Astrocyte (in vitro differentiated cells and primary cell): ENCODE measurements at regions not wholly inside any gene's neighbourhood (a gene's known extent, or its start where the extent isn't known, plus 50 kb on each side); places are given as distances from the start of the nearest gene placed in this dataset.

ENCODE experiments used
- DNase-seq: peaks from one replicate; pipeline ENCODE4 v3.0.0-alpha.2; 2010; ENCODE audit warnings: low read depth
- FAIRE-seq: peaks from 2 replicates; lab custom pipeline; 2011; peaks lifted over from hg19 to GRCh38; lab: Jason Lieb, UNC
- H2AFZ ChIP-seq: 2 replicates; pipeline ENCODE4 v1.6.0; 2012; ENCODE audit warnings: low read depth, low read length, inconsistent platforms
- H3K27ac ChIP-seq: 2 replicates; pipeline ENCODE4 v1.5.1; 2011; ENCODE audit warnings: low read depth, low read length, inconsistent platforms
- H3K27me3 ChIP-seq: 2 replicates; pipeline ENCODE4 v1.6.0; 2011; ENCODE audit warnings: low read length, inconsistent platforms; ENCODE audit not compliant: insufficient read depth
- H3K36me3 ChIP-seq: 2 replicates; pipeline ENCODE4 v1.5.1; 2011; ENCODE audit warnings: low read length, inconsistent platforms; ENCODE audit not compliant: insufficient read depth
- H3K4me1 ChIP-seq: 2 replicates; pipeline ENCODE4 v1.5.1; 2011; ENCODE audit warnings: low read length, inconsistent platforms; ENCODE audit not compliant: insufficient read depth
- H3K4me2 ChIP-seq: 2 replicates; pipeline ENCODE4 v1.6.0; 2012; ENCODE audit warnings: low read length, inconsistent platforms
- H3K4me3 ChIP-seq: 2 replicates; pipeline ENCODE4 v1.5.1; 2011; ENCODE audit warnings: low read depth, mild to moderate bottlenecking, low read length, inconsistent platforms; ENCODE audit not compliant: insufficient read depth
- H3K79me2 ChIP-seq: 2 replicates; pipeline ENCODE4 v1.6.0; 2012; ENCODE audit warnings: mild to moderate bottlenecking, low read length, inconsistent platforms; ENCODE audit not compliant: insufficient read depth
- H3K9ac ChIP-seq: 2 replicates; pipeline ENCODE4 v1.6.0; 2012; ENCODE audit warnings: mild to moderate bottlenecking, low read length, inconsistent platforms
- H3K9me3 ChIP-seq: 2 replicates; pipeline ENCODE4 v1.5.1; 2012; ENCODE audit warnings: low read depth, mild to moderate bottlenecking, low read length, inconsistent platforms; ENCODE audit not compliant: insufficient read depth
- H4K20me1 ChIP-seq: 2 replicates; pipeline ENCODE4 v1.6.0; 2012; ENCODE audit warnings: low read length, inconsistent platforms; ENCODE audit not compliant: insufficient read depth
- H3K27ac Mint-ChIP-seq: one replicate; pipeline ENCODE4 v1.8.0; 2021; ENCODE audit warnings: mild to moderate bottlenecking, mixed read lengths; ENCODE audit not compliant: unreplicated experiment
- H3K27me3 Mint-ChIP-seq: one replicate; pipeline ENCODE4 v1.8.0; 2021; ENCODE audit warnings: low read depth, mixed read lengths; ENCODE audit not compliant: unreplicated experiment
- H3K36me3 Mint-ChIP-seq: one replicate; pipeline ENCODE4 v1.8.0; 2021; ENCODE audit warnings: low read depth, mixed read lengths; ENCODE audit not compliant: unreplicated experiment
- H3K4me1 Mint-ChIP-seq: one replicate; pipeline ENCODE4 v1.8.0; 2021; ENCODE audit warnings: low read depth, mixed read lengths; ENCODE audit not compliant: unreplicated experiment
- H3K4me3 Mint-ChIP-seq: one replicate; pipeline ENCODE4 v1.8.0; 2021; ENCODE audit warnings: mild to moderate bottlenecking, moderate library complexity, mixed read lengths; ENCODE audit not compliant: unreplicated experiment
- H3K9me3 Mint-ChIP-seq: one replicate; pipeline ENCODE4 v1.8.0; 2021; ENCODE audit warnings: mild to moderate bottlenecking, mixed read lengths; ENCODE audit not compliant: unreplicated experiment
- CTCF ChIP-seq: IDR thresholded peaks from 2 replicates; pipeline ENCODE4 v1.5.1; 2011; ENCODE audit warnings: low read depth, mild to moderate bottlenecking, inconsistent platforms, low read length, moderate library complexity; ENCODE audit not compliant: insufficient read depth
- EZH2 ChIP-seq: IDR thresholded peaks from 2 replicates; pipeline ENCODE4 v1.6.1; 2012; ENCODE audit warnings: mild to moderate bottlenecking, low read length, inconsistent platforms; ENCODE audit not compliant: insufficient read depth

GRCh38 chr10:110355141-110355831, 50.6 kb upstream of the SMNDC1 start:
- no peak overlapping the region for H3K27ac ChIP-seq
- Mint-ChIP-seq H3K4me3 (no peak overlapping the region), H3K27ac (no peak overlapping the region), H3K4me1 (peaks cover 41% of the 10 kb centered on the region), H3K27me3 (no peaks in the 10 kb centered on the region), H3K9me3 (no peaks in the 10 kb centered on the region), H3K36me3 (no peaks in the 10 kb centered on the region)
- H4K20me1 ChIP-seq: no peaks in the 10 kb centered on the region
- H3K9me3 ChIP-seq: no peaks in the 10 kb centered on the region
- H3K4me2 ChIP-seq: no peak overlapping the region
- peaks cover 49% of the 10 kb centered on the region for H3K4me1 ChIP-seq
- TF ChIP-seq EZH2 (no peak), CTCF (no peak)
- FAIRE-seq (no peak), DNase-seq (no peak)
- H3K4me3 ChIP-seq: no peak overlapping the region
- no peak overlapping the region for H2AFZ ChIP-seq
- H3K36me3 ChIP-seq: no peaks in the 10 kb centered on the region
- no peaks in the 10 kb centered on the region for H3K79me2 ChIP-seq
- H3K27me3 ChIP-seq: no peaks in the 10 kb centered on the region
- H3K9ac ChIP-seq: no peak overlapping the region

GRCh38 chr10:110355922-110356627, 51.4 kb upstream of the SMNDC1 start:
- peaks cover 47% of the 10 kb centered on the region for H3K4me1 Mint-ChIP-seq
- Histone ChIP-seq H3K9ac (peak overlapping the region; percentile 73), H3K4me3 (no peak overlapping the region), H3K4me1 (peaks cover 49% of the 10 kb centered on the region), H4K20me1 (no peaks in the 10 kb centered on the region), H2AFZ (no peak overlapping the region), H3K9me3 (no peaks in the 10 kb centered on the region), H3K79me2 (no peaks in the 10 kb centered on the region), H3K27me3 (no peaks in the 10 kb centered on the region), H3K36me3 (no peaks in the 10 kb centered on the region), H3K4me2 (peak overlapping the region; percentile 78), H3K27ac (peak overlapping the region; percentile 87)
- no peaks in the 10 kb centered on the region for H3K36me3 Mint-ChIP-seq
- no peaks in the 10 kb centered on the region for H3K27me3 Mint-ChIP-seq
- no peak overlapping the region for H3K4me3 Mint-ChIP-seq
- DNase-seq (no peak), FAIRE-seq (no peak)
- H3K27ac Mint-ChIP-seq: peak overlapping the region; percentile 90
- no peaks in the 10 kb centered on the region for H3K9me3 Mint-ChIP-seq
- no peak for TF ChIP-seq CTCF
- no peak for TF ChIP-seq EZH2
